ENCODE measurements at regions not wholly inside any gene's neighbourhood (a gene's known extent, or its start where the extent isn't known, plus 50 kb on each side); places are given as distances from the start of the nearest gene placed in this dataset.

DNA sequence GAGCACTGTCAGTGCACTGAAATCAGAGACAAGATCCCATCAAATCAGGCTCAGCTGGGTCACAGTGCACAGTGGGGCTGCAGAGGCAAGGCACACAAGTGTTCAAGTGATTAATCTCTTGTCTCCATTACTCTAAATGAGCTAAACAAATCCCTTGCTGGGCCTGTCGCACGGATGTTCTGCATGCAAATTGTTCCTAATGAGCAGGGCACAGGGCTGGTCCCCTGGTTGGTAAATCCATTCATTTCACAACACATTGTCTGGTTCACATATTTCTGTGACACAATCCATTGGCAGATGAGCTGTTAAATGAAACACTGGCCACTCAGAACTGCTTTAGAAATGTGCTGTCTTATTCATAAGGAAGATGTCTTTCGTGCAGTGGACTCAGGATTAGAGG is 167.9 kb upstream of the BRINP1 start (continued):
- TF ChIP-seq, protein P1, sequence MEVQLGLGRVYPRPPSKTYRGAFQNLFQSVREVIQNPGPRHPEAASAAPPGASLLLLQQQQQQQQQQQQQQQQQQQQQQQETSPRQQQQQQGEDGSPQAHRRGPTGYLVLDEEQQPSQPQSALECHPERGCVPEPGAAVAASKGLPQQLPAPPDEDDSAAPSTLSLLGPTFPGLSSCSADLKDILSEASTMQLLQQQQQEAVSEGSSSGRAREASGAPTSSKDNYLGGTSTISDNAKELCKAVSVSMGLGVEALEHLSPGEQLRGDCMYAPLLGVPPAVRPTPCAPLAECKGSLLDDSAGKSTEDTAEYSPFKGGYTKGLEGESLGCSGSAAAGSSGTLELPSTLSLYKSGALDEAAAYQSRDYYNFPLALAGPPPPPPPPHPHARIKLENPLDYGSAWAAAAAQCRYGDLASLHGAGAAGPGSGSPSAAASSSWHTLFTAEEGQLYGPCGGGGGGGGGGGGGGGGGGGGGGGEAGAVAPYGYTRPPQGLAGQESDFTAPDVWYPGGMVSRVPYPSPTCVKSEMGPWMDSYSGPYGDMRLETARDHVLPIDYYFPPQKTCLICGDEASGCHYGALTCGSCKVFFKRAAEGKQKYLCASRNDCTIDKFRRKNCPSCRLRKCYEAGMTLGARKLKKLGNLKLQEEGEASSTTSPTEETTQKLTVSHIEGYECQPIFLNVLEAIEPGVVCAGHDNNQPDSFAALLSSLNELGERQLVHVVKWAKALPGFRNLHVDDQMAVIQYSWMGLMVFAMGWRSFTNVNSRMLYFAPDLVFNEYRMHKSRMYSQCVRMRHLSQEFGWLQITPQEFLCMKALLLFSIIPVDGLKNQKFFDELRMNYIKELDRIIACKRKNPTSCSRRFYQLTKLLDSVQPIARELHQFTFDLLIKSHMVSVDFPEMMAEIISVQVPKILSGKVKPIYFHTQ (CRISPR knock-in tag; IDR thresholded peaks at IDR 0.05) = no peak
- TF ChIP-seq, protein P2, sequence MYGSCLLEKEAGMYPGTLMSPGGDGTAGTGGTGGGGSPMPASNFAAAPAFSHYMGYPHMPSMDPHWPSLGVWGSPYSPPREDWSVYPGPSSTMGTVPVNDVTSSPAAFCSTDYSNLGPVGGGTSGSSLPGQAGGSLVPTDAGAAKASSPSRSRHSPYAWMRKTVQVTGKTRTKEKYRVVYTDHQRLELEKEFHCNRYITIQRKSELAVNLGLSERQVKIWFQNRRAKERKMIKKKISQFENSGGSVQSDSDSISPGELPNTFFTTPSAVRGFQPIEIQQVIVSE (CRISPR knock-in tag; IDR thresholded peaks at IDR 0.05; ENCODE audit: borderline replicate concordance) = no peak
- TF ChIP-seq, protein P3, sequence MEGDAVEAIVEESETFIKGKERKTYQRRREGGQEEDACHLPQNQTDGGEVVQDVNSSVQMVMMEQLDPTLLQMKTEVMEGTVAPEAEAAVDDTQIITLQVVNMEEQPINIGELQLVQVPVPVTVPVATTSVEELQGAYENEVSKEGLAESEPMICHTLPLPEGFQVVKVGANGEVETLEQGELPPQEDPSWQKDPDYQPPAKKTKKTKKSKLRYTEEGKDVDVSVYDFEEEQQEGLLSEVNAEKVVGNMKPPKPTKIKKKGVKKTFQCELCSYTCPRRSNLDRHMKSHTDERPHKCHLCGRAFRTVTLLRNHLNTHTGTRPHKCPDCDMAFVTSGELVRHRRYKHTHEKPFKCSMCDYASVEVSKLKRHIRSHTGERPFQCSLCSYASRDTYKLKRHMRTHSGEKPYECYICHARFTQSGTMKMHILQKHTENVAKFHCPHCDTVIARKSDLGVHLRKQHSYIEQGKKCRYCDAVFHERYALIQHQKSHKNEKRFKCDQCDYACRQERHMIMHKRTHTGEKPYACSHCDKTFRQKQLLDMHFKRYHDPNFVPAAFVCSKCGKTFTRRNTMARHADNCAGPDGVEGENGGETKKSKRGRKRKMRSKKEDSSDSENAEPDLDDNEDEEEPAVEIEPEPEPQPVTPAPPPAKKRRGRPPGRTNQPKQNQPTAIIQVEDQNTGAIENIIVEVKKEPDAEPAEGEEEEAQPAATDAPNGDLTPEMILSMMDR (IDR thresholded peaks at IDR 0.05) = no peak

DNA sequence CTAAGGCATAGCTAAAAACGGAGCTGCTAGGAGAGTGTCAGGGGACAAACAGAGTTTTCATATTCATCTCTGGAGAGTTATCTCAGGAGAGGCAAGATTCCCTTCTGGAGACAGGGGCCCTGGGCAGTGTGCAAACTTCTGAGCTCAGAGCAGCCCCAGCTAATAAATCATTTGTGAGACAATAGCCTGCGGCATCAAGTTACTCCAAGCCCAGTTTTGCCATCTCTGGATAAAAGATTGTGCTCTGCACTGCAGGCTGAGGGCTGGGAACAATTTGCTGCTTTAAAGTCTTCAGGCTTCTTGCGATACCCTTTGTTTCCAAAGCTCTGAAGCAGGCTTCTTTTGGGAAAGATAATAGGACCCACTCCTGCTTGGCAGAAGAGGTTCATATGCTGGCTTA is 164.3 kb upstream of the BRINP1 start:
- TF ChIP-seq, protein P4, sequence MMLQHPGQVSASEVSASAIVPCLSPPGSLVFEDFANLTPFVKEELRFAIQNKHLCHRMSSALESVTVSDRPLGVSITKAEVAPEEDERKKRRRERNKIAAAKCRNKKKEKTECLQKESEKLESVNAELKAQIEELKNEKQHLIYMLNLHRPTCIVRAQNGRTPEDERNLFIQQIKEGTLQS (CRISPR knock-in tag; conservative IDR thresholded peaks at IDR 0.05) = no peak
- TF ChIP-seq, protein P2 (CRISPR knock-in tag; IDR thresholded peaks at IDR 0.05; ENCODE audit: borderline replicate concordance) = no peak
- TF ChIP-seq FOXK1 (CRISPR knock-in tag; IDR thresholded peaks at IDR 0.05) (no peak), ZNF263 (CRISPR knock-in tag; IDR thresholded peaks at IDR 0.05; ENCODE audit: low read depth) (no peak), ZNF671 (CRISPR knock-in tag; IDR thresholded peaks at IDR 0.05) (no peak), MXD4 (CRISPR knock-in tag; IDR thresholded peaks at IDR 0.05; ENCODE audit: borderline replicate concordance) (no peak), JUN (CRISPR knock-in tag; IDR thresholded peaks at IDR 0.05) (no peak)
- TF ChIP-seq, protein P5, sequence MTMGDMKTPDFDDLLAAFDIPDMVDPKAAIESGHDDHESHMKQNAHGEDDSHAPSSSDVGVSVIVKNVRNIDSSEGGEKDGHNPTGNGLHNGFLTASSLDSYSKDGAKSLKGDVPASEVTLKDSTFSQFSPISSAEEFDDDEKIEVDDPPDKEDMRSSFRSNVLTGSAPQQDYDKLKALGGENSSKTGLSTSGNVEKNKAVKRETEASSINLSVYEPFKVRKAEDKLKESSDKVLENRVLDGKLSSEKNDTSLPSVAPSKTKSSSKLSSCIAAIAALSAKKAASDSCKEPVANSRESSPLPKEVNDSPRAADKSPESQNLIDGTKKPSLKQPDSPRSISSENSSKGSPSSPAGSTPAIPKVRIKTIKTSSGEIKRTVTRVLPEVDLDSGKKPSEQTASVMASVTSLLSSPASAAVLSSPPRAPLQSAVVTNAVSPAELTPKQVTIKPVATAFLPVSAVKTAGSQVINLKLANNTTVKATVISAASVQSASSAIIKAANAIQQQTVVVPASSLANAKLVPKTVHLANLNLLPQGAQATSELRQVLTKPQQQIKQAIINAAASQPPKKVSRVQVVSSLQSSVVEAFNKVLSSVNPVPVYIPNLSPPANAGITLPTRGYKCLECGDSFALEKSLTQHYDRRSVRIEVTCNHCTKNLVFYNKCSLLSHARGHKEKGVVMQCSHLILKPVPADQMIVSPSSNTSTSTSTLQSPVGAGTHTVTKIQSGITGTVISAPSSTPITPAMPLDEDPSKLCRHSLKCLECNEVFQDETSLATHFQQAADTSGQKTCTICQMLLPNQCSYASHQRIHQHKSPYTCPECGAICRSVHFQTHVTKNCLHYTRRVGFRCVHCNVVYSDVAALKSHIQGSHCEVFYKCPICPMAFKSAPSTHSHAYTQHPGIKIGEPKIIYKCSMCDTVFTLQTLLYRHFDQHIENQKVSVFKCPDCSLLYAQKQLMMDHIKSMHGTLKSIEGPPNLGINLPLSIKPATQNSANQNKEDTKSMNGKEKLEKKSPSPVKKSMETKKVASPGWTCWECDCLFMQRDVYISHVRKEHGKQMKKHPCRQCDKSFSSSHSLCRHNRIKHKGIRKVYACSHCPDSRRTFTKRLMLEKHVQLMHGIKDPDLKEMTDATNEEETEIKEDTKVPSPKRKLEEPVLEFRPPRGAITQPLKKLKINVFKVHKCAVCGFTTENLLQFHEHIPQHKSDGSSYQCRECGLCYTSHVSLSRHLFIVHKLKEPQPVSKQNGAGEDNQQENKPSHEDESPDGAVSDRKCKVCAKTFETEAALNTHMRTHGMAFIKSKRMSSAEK (CRISPR knock-in tag; IDR thresholded peaks at IDR 0.05; ENCODE audit: borderline replicate concordance) = no peak
- TF ChIP-seq, protein P6, sequence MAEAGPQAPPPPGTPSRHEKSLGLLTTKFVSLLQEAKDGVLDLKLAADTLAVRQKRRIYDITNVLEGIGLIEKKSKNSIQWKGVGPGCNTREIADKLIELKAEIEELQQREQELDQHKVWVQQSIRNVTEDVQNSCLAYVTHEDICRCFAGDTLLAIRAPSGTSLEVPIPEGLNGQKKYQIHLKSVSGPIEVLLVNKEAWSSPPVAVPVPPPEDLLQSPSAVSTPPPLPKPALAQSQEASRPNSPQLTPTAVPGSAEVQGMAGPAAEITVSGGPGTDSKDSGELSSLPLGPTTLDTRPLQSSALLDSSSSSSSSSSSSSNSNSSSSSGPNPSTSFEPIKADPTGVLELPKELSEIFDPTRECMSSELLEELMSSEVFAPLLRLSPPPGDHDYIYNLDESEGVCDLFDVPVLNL (CRISPR knock-in tag; IDR thresholded peaks at IDR 0.05; ENCODE audit: borderline replicate concordance, low read depth) = no peak
- TF ChIP-seq, protein P7, sequence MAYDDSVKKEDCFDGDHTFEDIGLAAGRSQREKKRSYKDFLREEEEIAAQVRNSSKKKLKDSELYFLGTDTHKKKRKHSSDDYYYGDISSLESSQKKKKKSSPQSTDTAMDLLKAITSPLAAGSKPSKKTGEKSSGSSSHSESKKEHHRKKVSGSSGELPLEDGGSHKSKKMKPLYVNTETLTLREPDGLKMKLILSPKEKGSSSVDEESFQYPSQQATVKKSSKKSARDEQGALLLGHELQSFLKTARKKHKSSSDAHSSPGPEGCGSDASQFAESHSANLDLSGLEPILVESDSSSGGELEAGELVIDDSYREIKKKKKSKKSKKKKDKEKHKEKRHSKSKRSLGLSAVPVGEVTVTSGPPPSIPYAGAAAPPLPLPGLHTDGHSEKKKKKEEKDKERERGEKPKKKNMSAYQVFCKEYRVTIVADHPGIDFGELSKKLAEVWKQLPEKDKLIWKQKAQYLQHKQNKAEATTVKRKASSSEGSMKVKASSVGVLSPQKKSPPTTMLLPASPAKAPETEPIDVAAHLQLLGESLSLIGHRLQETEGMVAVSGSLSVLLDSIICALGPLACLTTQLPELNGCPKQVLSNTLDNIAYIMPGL (CRISPR knock-in tag; IDR thresholded peaks at IDR 0.05) = no peak
- TF ChIP-seq, protein P8, sequence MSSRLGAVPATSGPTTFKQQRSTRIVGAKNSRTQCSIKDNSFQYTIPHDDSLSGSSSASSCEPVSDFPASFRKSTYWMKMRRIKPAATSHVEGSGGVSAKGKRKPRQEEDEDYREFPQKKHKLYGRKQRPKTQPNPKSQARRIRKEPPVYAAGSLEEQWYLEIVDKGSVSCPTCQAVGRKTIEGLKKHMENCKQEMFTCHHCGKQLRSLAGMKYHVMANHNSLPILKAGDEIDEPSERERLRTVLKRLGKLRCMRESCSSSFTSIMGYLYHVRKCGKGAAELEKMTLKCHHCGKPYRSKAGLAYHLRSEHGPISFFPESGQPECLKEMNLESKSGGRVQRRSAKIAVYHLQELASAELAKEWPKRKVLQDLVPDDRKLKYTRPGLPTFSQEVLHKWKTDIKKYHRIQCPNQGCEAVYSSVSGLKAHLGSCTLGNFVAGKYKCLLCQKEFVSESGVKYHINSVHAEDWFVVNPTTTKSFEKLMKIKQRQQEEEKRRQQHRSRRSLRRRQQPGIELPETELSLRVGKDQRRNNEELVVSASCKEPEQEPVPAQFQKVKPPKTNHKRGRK (CRISPR knock-in tag; IDR thresholded peaks at IDR 0.05; ENCODE audit: borderline replicate concordance) = no peak
- DNase-seq (ENCODE audit: low spot score) (no peak), ATAC-seq (peak; percentile 59)
- Mint-ChIP-seq H3K27me3 (ENCODE audit: low read depth) (no peaks in the 10 kb centered on the region), H3K9me3 (no peaks in the 10 kb centered on the region), H3K36me3 (no peaks in the 10 kb centered on the region), H3K4me1 (peaks cover 13% of the 10 kb centered on the region), H3K4me3 (no peak overlapping the region), H3K27ac (no peak overlapping the region)
- ChIA-PET POLR2A (no interaction called here), CTCF (interaction anchor here (0.7 to 3.3 kb wide), 3 partner anchors 22 to 158 kb away, joined by 3 to 15 read pairs (median 6); no protein-coding TSS in a partner anchor)
